ENCODE measurements at regions not wholly inside any gene's neighbourhood (a gene's known extent, or its start where the extent isn't known, plus 50 kb on each side); places are given as distances from the start of the nearest gene placed in this dataset.

- TF ChIP-seq HNF4A (conservative IDR thresholded peaks at IDR 0.05) (no peak), REST (IDR thresholded peaks at IDR 0.05) (no peak), RXRA (IDR thresholded peaks at IDR 0.05) (no peak)
- TF ChIP-seq, protein P1, sequence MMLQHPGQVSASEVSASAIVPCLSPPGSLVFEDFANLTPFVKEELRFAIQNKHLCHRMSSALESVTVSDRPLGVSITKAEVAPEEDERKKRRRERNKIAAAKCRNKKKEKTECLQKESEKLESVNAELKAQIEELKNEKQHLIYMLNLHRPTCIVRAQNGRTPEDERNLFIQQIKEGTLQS (IDR thresholded peaks at IDR 0.05) = no peak
These were observed 114.2 kb downstream of the EBLN2 start (continued) for GRCh38 chr3:73175698-73176097.

- WGBS = 86% methylated on average over 2 of the region's 2 CpGs
- DNase-seq (ENCODE audit: low spot score) = no peak
- Histone ChIP-seq H3K27me3 (ENCODE audit: control insufficient read depth in 4 of 4, insufficient read depth in 4 of 4, low read length in 3 of 4) (no peaks in the 10 kb centered on the region), H3K4me3 (ENCODE audit: low read depth in 1 of 3, low read length in 3 of 3) (no peak overlapping the region), H3K9ac (ENCODE audit: low read depth in 1 of 2, low read length in 2 of 2) (no peak overlapping the region), H3K9me3 (ENCODE audit: control insufficient read depth in 4 of 4, low read length in 3 of 4) (no peaks in the 10 kb centered on the region), H3K36me3 (ENCODE audit: control insufficient read depth in 4 of 4, insufficient read depth in 3 of 4, low read depth in 1 of 4, low read length in 3 of 4) (no peaks in the 10 kb centered on the region), H3K4me1 (ENCODE audit: control insufficient read depth in 4 of 4, insufficient read depth in 4 of 4, low read length in 3 of 4) (no peaks in the 10 kb centered on the region), H3K27ac (ENCODE audit: low read depth in 1 of 2, low read length in 2 of 2) (no peak overlapping the region)
- TF ChIP-seq HNF4A (conservative IDR thresholded peaks at IDR 0.05) (no peak), EGR1 (IDR thresholded peaks at IDR 0.05; ENCODE audit: low read depth in 2 of 2) (no peak), ZBTB33 (IDR thresholded peaks at IDR 0.05) (no peak), YY1 (IDR thresholded peaks at IDR 0.05) (no peak), HNF4G (IDR thresholded peaks at IDR 0.05) (no peak), FOXA1 (IDR thresholded peaks at IDR 0.05) (no peak), FOXA2 (IDR thresholded peaks at IDR 0.05) (no peak), MAX (IDR thresholded peaks at IDR 0.05) (no peak), SP1 (IDR thresholded peaks at IDR 0.05) (no peak), GABPA (IDR thresholded peaks at IDR 0.05 in 1 of 2, conservative IDR thresholded peaks at IDR 0.05 in 1 of 2) (no peak), NR2F2 (IDR thresholded peaks at IDR 0.05) (no peak), JUND (IDR thresholded peaks at IDR 0.05) (no peak), REST (IDR thresholded peaks at IDR 0.05) (no peak), RXRA (IDR thresholded peaks at IDR 0.05) (no peak)
- TF ChIP-seq, protein P1 (IDR thresholded peaks at IDR 0.05) = no peak
These were observed 115.5 kb downstream of the EBLN2 start for GRCh38 chr3:73176941-73177340.

Data from liver (tissue), 7 donors.